ENCODE measurements at regions not wholly inside any gene's neighbourhood (a gene's known extent, or its start where the extent isn't known, plus 50 kb on each side); places are given as distances from the start of the nearest gene placed in this dataset.
"Not testable (repeated sequence)": the region's sequence is repeated elsewhere in the genome, so short reads cannot be mapped to it uniquely, and the experiment has no call there.

GRCh38 chr4:164100741-164101365 lies 606.4 kb downstream of the TMA16 start:
- DNase-seq; in situ Hi-C loops (cut with MboI; ENCODE audit: low pct_unique_long_range_greater_than_20kb, low sequenced_read_pairs): not testable (repeated sequence)

GRCh38 chr4:164108971-164109370 lies 614.5 kb downstream of the TMA16 start:
- in situ Hi-C loops (cut with MboI; ENCODE audit: low pct_unique_long_range_greater_than_20kb, low sequenced_read_pairs), result no loop called here
- no peak for DNase-seq

- DNase-seq, result no peak
- in situ Hi-C loops (cut with MboI; ENCODE audit: low pct_unique_long_range_greater_than_20kb, low sequenced_read_pairs), result no loop called here
These were observed 615.0 kb downstream of the TMA16 start for GRCh38 chr4:164109503-164109902.

- in situ Hi-C loops (cut with MboI; ENCODE audit: low pct_unique_long_range_greater_than_20kb, low sequenced_read_pairs), result no loop called here
- DNase-seq, result no peak
These were observed 620.7 kb downstream of the TMA16 start for GRCh38 chr4:164115236-164115635.

GRCh38 chr4:164116286-164116685 lies 621.8 kb downstream of the TMA16 start:
- in situ Hi-C loops (cut with MboI; ENCODE audit: low pct_unique_long_range_greater_than_20kb, low sequenced_read_pairs), result no loop called here
- no peak for DNase-seq

GRCh38 chr4:164134388-164134787 lies 619.5 kb upstream of the SMIM31 start:
- in situ Hi-C loops (cut with MboI; ENCODE audit: low pct_unique_long_range_greater_than_20kb, low sequenced_read_pairs), result no loop called here
- DNase-seq, result no peak

- in situ Hi-C loops (cut with MboI; ENCODE audit: low pct_unique_long_range_greater_than_20kb, low sequenced_read_pairs), result no loop called here
- no peak for DNase-seq
These were observed 617.7 kb upstream of the SMIM31 start for GRCh38 chr4:164136180-164136616.

- in situ Hi-C loops (cut with MboI; ENCODE audit: low pct_unique_long_range_greater_than_20kb, low sequenced_read_pairs), result no loop called here
- no peak for DNase-seq
These were observed 615.4 kb upstream of the SMIM31 start for GRCh38 chr4:164138521-164138920.

GRCh38 chr4:164139291-164139690 lies 614.6 kb upstream of the SMIM31 start:
- in situ Hi-C loops (cut with MboI; ENCODE audit: low pct_unique_long_range_greater_than_20kb, low sequenced_read_pairs), result no loop called here
- DNase-seq, result no peak

GRCh38 chr4:164141755-164142375 lies 612.1 kb upstream of the SMIM31 start:
- in situ Hi-C loops (cut with MboI; ENCODE audit: low pct_unique_long_range_greater_than_20kb, low sequenced_read_pairs); DNase-seq: not testable (repeated sequence)

GRCh38 chr4:164154416-164154815 lies 599.5 kb upstream of the SMIM31 start:
- no peak for DNase-seq
- in situ Hi-C loops (cut with MboI; ENCODE audit: low pct_unique_long_range_greater_than_20kb, low sequenced_read_pairs), result no loop called here

GRCh38 chr4:164169591-164169990 lies 584.3 kb upstream of the SMIM31 start:
- in situ Hi-C loops (cut with MboI; ENCODE audit: low pct_unique_long_range_greater_than_20kb, low sequenced_read_pairs), result no loop called here
- no peak for DNase-seq

- in situ Hi-C loops (cut with MboI; ENCODE audit: low pct_unique_long_range_greater_than_20kb, low sequenced_read_pairs), result no loop called here
These were observed 576.8 kb upstream of the SMIM31 start for GRCh38 chr4:164177153-164177552.

GRCh38 chr4:164177753-164178152 lies 576.2 kb upstream of the SMIM31 start:
- in situ Hi-C loops (cut with MboI; ENCODE audit: low pct_unique_long_range_greater_than_20kb, low sequenced_read_pairs), result no loop called here
- no peak for DNase-seq

More at GRCh38 chr4:164177153-164177552, 576.8 kb upstream of the SMIM31 start:
- no peak for DNase-seq

GRCh38 chr4:164188236-164188635 lies 565.7 kb upstream of the SMIM31 start:
- in situ Hi-C loops (cut with MboI; ENCODE audit: low pct_unique_long_range_greater_than_20kb, low sequenced_read_pairs), result no loop called here
- DNase-seq, result no peak

GRCh38 chr4:164192844-164193243 lies 561.1 kb upstream of the SMIM31 start:
- in situ Hi-C loops (cut with MboI; ENCODE audit: low pct_unique_long_range_greater_than_20kb, low sequenced_read_pairs), result no loop called here
- DNase-seq, result no peak

GRCh38 chr4:164193676-164194075 lies 560.3 kb upstream of the SMIM31 start:
- in situ Hi-C loops (cut with MboI; ENCODE audit: low pct_unique_long_range_greater_than_20kb, low sequenced_read_pairs), result no loop called here

GRCh38 chr4:164197556-164197955 lies 556.4 kb upstream of the SMIM31 start:
- DNase-seq, result no peak
- in situ Hi-C loops (cut with MboI; ENCODE audit: low pct_unique_long_range_greater_than_20kb, low sequenced_read_pairs), result no loop called here

More at GRCh38 chr4:164193676-164194075, 560.3 kb upstream of the SMIM31 start:
- DNase-seq, result no peak

GRCh38 chr4:164203476-164203875 lies 550.5 kb upstream of the SMIM31 start:
- in situ Hi-C loops (cut with MboI; ENCODE audit: low pct_unique_long_range_greater_than_20kb, low sequenced_read_pairs), result no loop called here

GRCh38 chr4:164204434-164204833 lies 549.5 kb upstream of the SMIM31 start:
- in situ Hi-C loops (cut with MboI; ENCODE audit: low pct_unique_long_range_greater_than_20kb, low sequenced_read_pairs), result no loop called here
- DNase-seq, result no peak

More at GRCh38 chr4:164203476-164203875, 550.5 kb upstream of the SMIM31 start:
- DNase-seq, result no peak

GRCh38 chr4:164207460-164207859 lies 546.5 kb upstream of the SMIM31 start:
- in situ Hi-C loops (cut with MboI; ENCODE audit: low pct_unique_long_range_greater_than_20kb, low sequenced_read_pairs), result no loop called here
- no peak for DNase-seq

Measured in KBM-7 (cell line).